Omental fat pad (tissue), 3 donors: ENCODE measurements at regions not wholly inside any gene's neighbourhood (a gene's known extent, or its start where the extent isn't known, plus 50 kb on each side); places are given as distances from the start of the nearest gene placed in this dataset.

Experiments
- ATAC-seq: fragments of 150-250 bp; one replicate; pipeline ENCODE4 v1.9.1; 2016; ENCODE audit warnings: mild to moderate bottlenecking, moderate library complexity; ENCODE audit not compliant: low FRiP score
- DNase-seq: peaks from one replicate; pipeline ENCODE4 v3.0.0-alpha.2; 2019; ENCODE audit warnings: low spot score
- CTCF ChIP-seq, 3 donors: fragments of 450-650 bp; IDR thresholded peaks; one replicate each; pipeline ENCODE4 v1.5.1; 2016 to 2017; ENCODE audit warnings: antibody characterized with exemption in 3 of 3, mild to moderate bottlenecking in 3 of 3, moderate library complexity in 2 of 3

DNA sequence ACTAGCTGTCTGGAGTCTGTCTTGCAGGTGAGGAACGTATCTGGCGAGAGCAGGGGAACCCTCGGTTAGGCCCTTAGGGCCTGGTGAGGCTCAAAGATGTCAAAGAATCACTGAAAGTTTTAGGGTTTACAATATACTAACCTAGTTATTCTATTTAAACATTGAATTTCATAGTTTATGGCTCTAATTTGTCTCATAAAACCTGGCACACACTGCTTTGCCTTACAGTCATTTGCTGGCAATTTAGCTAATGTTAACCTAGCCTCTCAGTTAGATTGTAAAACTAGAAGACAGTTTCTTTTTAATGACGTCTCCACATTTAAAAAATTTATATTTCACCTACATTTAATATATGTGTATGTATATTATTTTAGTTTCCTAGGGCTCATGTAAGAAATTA lies 89.6 kb upstream of the DOCK10 start:
- TF ChIP-seq CTCF (IDR thresholded peaks at IDR 0.05) = no peak
- DNase-seq (no peak), ATAC-seq (no peak)

DNA sequence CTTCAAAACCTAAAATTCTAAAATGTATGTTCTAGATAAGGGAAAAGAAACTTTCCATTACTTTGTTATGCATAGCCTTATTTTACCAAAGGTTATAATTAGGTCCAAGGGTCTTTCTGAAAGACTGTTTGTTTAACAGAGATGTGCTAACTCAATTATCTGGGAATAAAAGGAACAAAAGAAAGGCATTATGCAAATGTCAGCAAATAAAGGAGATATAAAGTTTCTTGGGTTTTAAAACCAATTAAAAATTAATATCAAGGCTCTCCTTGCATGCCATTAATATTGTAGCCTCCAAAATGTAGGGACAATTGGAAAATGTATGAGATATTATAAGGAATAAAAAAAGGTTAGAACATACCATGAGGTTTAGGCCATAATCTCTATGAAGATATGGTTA lies 87.8 kb upstream of the DOCK10 start:
- TF ChIP-seq CTCF (IDR thresholded peaks at IDR 0.05) = no peak
- DNase-seq = no peak
- no peak for ATAC-seq

- ATAC-seq (no peak), DNase-seq (no peak)
- no peak for TF ChIP-seq CTCF (IDR thresholded peaks at IDR 0.05)
Observed at GRCh38 chr2:225124311-225125017, 82.2 kb upstream of the DOCK10 start.

- TF ChIP-seq CTCF (IDR thresholded peaks at IDR 0.05) = no peak
- DNase-seq (no peak), ATAC-seq (no peak)
Observed at GRCh38 chr2:225122583-225123486, 80.6 kb upstream of the DOCK10 start.

GRCh38 chr2:225122007-225122406 lies 79.7 kb upstream of the DOCK10 start:
- ATAC-seq (no peak), DNase-seq (no peak)
- TF ChIP-seq CTCF (IDR thresholded peaks at IDR 0.05) = no peak

- no peak for ATAC-seq
- no peak for TF ChIP-seq CTCF (IDR thresholded peaks at IDR 0.05)
- no peak for DNase-seq
Observed at GRCh38 chr2:225120186-225120585, 77.9 kb upstream of the DOCK10 start.
